GM12878 (cell line): ENCODE measurements at regions not wholly inside any gene's neighbourhood (a gene's known extent, or its start where the extent isn't known, plus 50 kb on each side); places are given as distances from the start of the nearest gene placed in this dataset.
A peak's percentile ranks its signal among the peaks of the same experiment; 100 is the strongest.

Experiments
- ATAC-seq: fragments of 200-7000 bp; cut with Tn5 transposase; 3 replicates; pipeline ENCODE4 v1.9.1; 2020; ENCODE audit warnings: mild to moderate bottlenecking, moderate library complexity
- BruUV-seq: library from RNA; stranded (reverse); fragments of 400-500 nt; replicated peaks from 2 replicates; lab custom pipeline; 2021; lab: Mats Ljungman, UMichigan
- CTCF ChIA-PET: fragments of 300-600 bp; sonication (Branson Sonifier 250); formaldehyde crosslinking; extraction: SDS; loops from one replicate; lab custom pipeline; 2021; ENCODE audit warnings: inconsistent platforms; lab: Yijun Ruan, JAX
- POLR2A ChIA-PET: fragments of 350-600 bp; formaldehyde crosslinking; extraction: SDS; loops from one replicate; lab custom pipeline; 2021; ENCODE audit warnings: inconsistent platforms; lab: Charles Lee
- RAD21 ChIA-PET: fragments of 300-600 bp; sonication (Branson Sonifier 250); formaldehyde crosslinking; loops from one replicate; lab custom pipeline; 2023; ENCODE audit warnings: antibody characterized with exemption; ENCODE audit not compliant: unreplicated experiment; lab: Charles Lee
- SMC1A ChIA-PET: fragments of 300-600 bp; sonication (Branson Sonifier 250); formaldehyde crosslinking; loops from one replicate; lab custom pipeline; 2023; ENCODE audit not compliant: unreplicated experiment, uncharacterized antibody; lab: Charles Lee
- DNase-seq: peaks from one replicate; pipeline ENCODE4 v3.0.0-alpha.2; 2011; ENCODE audit warnings: low read depth, low spot score
- FAIRE-seq: peaks from 3 replicates; lab custom pipeline; 2011; peaks lifted over from hg19 to GRCh38; lab: Jason Lieb, UNC
- H2AFZ ChIP-seq: 2 replicates; pipeline ENCODE4 v1.6.0; 2011; ENCODE audit warnings: low read depth, low read length, control low read depth; ENCODE audit not compliant: control insufficient read depth
- H3K27ac ChIP-seq: 2 replicates; pipeline ENCODE4 v1.5.1; 2011; ENCODE audit warnings: control low read depth; ENCODE audit not compliant: control insufficient read depth, insufficient read depth
- H3K27me3 ChIP-seq, 2 experiments: replicated peaks in 1 of 2; 2 replicates each; pipeline versions ENCODE4 v1.6.0 to v1.6.1; 2011; ENCODE audit warnings: low read length in 1 of 2; ENCODE audit not compliant: control insufficient read depth in 2 of 2, insufficient read depth in 2 of 2
- H3K36me3 ChIP-seq, 2 experiments: 2 replicates each; pipeline ENCODE4 v1.5.1; 2011; ENCODE audit warnings: low read length in 1 of 2; ENCODE audit not compliant: control insufficient read depth in 2 of 2, insufficient read depth in 2 of 2
- H3K4me1 ChIP-seq: 2 replicates; pipeline ENCODE4 v1.6.1; 2011; ENCODE audit warnings: mild to moderate bottlenecking, low read length, moderate library complexity, mixed read lengths; ENCODE audit not compliant: control insufficient read depth, insufficient read depth
- H3K4me2 ChIP-seq: 2 replicates; pipeline ENCODE4 v1.6.0; 2011; ENCODE audit warnings: control low read depth; ENCODE audit not compliant: control insufficient read depth, insufficient read depth
- H3K4me3 ChIP-seq: fragments of 200-600 bp; sonication (generic); 2 replicates; pipeline ENCODE4 v1.5.1; 2016
- H3K79me2 ChIP-seq: 2 replicates; pipeline ENCODE4 v1.6.0; 2011; ENCODE audit warnings: low read length; ENCODE audit not compliant: control insufficient read depth, insufficient read depth
- H3K9ac ChIP-seq: 2 replicates; pipeline ENCODE4 v1.8.0; 2011; ENCODE audit warnings: low read length, control low read depth, mixed read lengths; ENCODE audit not compliant: control insufficient read depth, insufficient read depth
- H3K9me3 ChIP-seq: replicated peaks from 3 replicates; pipeline ENCODE4 v1.5.1; 2011; ENCODE audit warnings: mild to moderate bottlenecking, low read length; ENCODE audit not compliant: control insufficient read depth, insufficient read depth
- H4K20me1 ChIP-seq: 2 replicates; pipeline ENCODE4 v1.6.0; 2011; ENCODE audit not compliant: control insufficient read depth, insufficient read depth
- BCL11A ChIP-seq: IDR thresholded peaks from 2 replicates; pipeline ENCODE4 v1.6.1; 2011; ENCODE audit warnings: low read depth, low read length
- DPF2 ChIP-seq: fragments of 450-650 bp; IDR thresholded peaks from 2 replicates; pipeline ENCODE4 v1.6.1; 2017; ENCODE audit warnings: mild to moderate bottlenecking
- EP300 ChIP-seq, 2 experiments: fragments of 150-350 bp in 1 of 2; IDR thresholded peaks; 2 replicates each; pipeline ENCODE4 v1.6.1; 2011 to 2012; ENCODE audit warnings: low read depth in 2 of 2, low read length in 2 of 2, borderline replicate concordance in 1 of 2, improper control_type of control experiment in 1 of 2, inconsistent platforms in 1 of 2; ENCODE audit not compliant: control insufficient read depth in 1 of 2
- JUNB ChIP-seq: IDR thresholded peaks from 2 replicates; pipeline ENCODE4 v1.6.1; 2016; ENCODE audit warnings: antibody characterized with exemption, mild to moderate bottlenecking
- MEF2A ChIP-seq: IDR thresholded peaks from 2 replicates; pipeline ENCODE4 v1.6.1; 2011; ENCODE audit warnings: low read depth, mild to moderate bottlenecking, low read length, moderate library complexity; ENCODE audit not compliant: insufficient read depth
- MTA2 ChIP-seq: fragments of 450-650 bp; IDR thresholded peaks from 2 replicates; pipeline ENCODE4 v1.6.1; 2016; ENCODE audit warnings: low read depth, mild to moderate bottlenecking, moderate library complexity
- NR2F1 ChIP-seq: fragments of 450-650 bp; conservative IDR thresholded peaks from 2 replicates; pipeline ENCODE4 v1.6.1; 2017; ENCODE audit warnings: mild to moderate bottlenecking
- PKNOX1 ChIP-seq: fragments of 450-650 bp; IDR thresholded peaks from 2 replicates; pipeline ENCODE4 v1.6.1; 2016; ENCODE audit warnings: mild to moderate bottlenecking
- PRDM15 ChIP-seq: fragments of 450-650 bp; formaldehyde crosslinking; IDR thresholded peaks from 2 replicates; pipeline ENCODE4 v1.4.0; 2020; ENCODE audit warnings: mild to moderate bottlenecking, moderate library complexity
- whole genome bisulfite sequencing: methylation state at CpG from one replicate; pipeline ENCODE4 v1.1.6; 2016; ENCODE audit warnings: low lambda C conversion rate; ENCODE audit not compliant: insufficient replicate concordance, insufficient coverage; ENCODE audit errors: missing lambda C conversion rate; 5-methylcytosine and 5-hydroxymethylcytosine counted together
- in situ Hi-C: fragments of 300-500 bp; cut with MboI; formaldehyde crosslinking; loops from 9 replicates; pipeline ENCODE4 v1.14.3; 2018; ENCODE audit warnings: mixed read lengths
- intact Hi-C: fragments of 100-400 bp; cut with micrococcal nuclease; formaldehyde crosslinking; loops from one replicate; pipeline ENCODE4 v1.14.2; 2022; ENCODE audit not compliant: unreplicated experiment

- intact Hi-C loops: no loop called here
- 2% methylated on average over 2 of the region's 2 CpGs for WGBS
- peak; percentile 73 for ATAC-seq
Measured at GRCh38 chr3:164526250-164526649, 552.0 kb downstream of the SI start.

More at GRCh38 chr3:164526250-164526649, 552.0 kb downstream of the SI start:
- RAD21 ChIA-PET: no interaction called here
- H2AFZ ChIP-seq: no peak overlapping the region
- CTCF ChIA-PET: no interaction called here
- no TSS peak for BruUV-seq
- no peaks in the 10 kb centered on the region for H3K27me3 ChIP-seq
- no peaks in the 10 kb centered on the region for H3K4me1 ChIP-seq
- H3K36me3 ChIP-seq: no peaks in the 10 kb centered on the region
- no peaks in the 10 kb centered on the region for H3K79me2 ChIP-seq
- H3K9me3 ChIP-seq: no peaks in the 10 kb centered on the region
- no peak overlapping the region for H3K4me3 ChIP-seq
- H3K4me2 ChIP-seq: no peak overlapping the region
- in situ Hi-C loops: no loop called here
- H4K20me1 ChIP-seq: no peaks in the 10 kb centered on the region
- DNase-seq (no peak), FAIRE-seq (no peak)
- no peak overlapping the region for H3K27ac ChIP-seq
- POLR2A ChIA-PET: no interaction called here
- no peak overlapping the region for H3K9ac ChIP-seq
- SMC1A ChIA-PET: interaction anchor here (0.8 to 1.6 kb wide), 3 partner anchors 8 to 120 kb away, joined by 3 to 5 read pairs (median 3); no protein-coding TSS in a partner anchor
- TF ChIP-seq MTA2: peak; percentile 87
- TF ChIP-seq DPF2: peak; percentile 43; the same call in 1 of the 2 replicates
- peak; percentile 46 for TF ChIP-seq JUNB
- 0 out of 2 replicates have a peak, but pooled peaks have one; percentile 35 for TF ChIP-seq BCL11A
- TF ChIP-seq PKNOX1: peak; percentile 80
- TF ChIP-seq EP300 (IDR thresholded peaks at IDR 0.05; ENCODE audit: borderline replicate concordance in 1 of 2, control insufficient read depth in 1 of 2, low read depth in 2 of 2, low read length in 2 of 2): 0 out of 4 replicates have a peak, but pooled peaks of 1 of the 2 experiments have one; percentile 4
- peak; percentile 71 for TF ChIP-seq NR2F1
- TF ChIP-seq PRDM15 (CRISPR knock-in tag): no peak
- TF ChIP-seq MEF2A: no peak
